SK-N-SH (cell line): ENCODE measurements at regions not wholly inside any gene's neighbourhood (a gene's known extent, or its start where the extent isn't known, plus 50 kb on each side); places are given as distances from the start of the nearest gene placed in this dataset.

Experiments used
- EP300 ChIP-seq, 2 experiments: IDR thresholded peaks; 2 replicates each; pipeline versions ENCODE4 v1.4.0 to v1.6.1; 2012; ENCODE audit warnings: borderline replicate concordance in 1 of 2, low read depth in 1 of 2, low read length in 1 of 2
- EZH2phosphoT487 ChIP-seq: fragments of 200-600 bp; sonication (generic); IDR thresholded peaks from 2 replicates; pipeline ENCODE4 v1.6.1; 2017; ENCODE audit warnings: low read depth, mixed run types, mild to moderate bottlenecking, antibody characterized with exemption, moderate library complexity, borderline replicate concordance
- IRF3 ChIP-seq: fragments of 150-350 bp; IDR thresholded peaks from 2 replicates; pipeline ENCODE4 v1.6.1; 2016; ENCODE audit warnings: mild to moderate bottlenecking, low read depth, low read length
- NRF1 ChIP-seq: IDR thresholded peaks from 2 replicates; pipeline ENCODE4 v1.6.1; 2012; ENCODE audit warnings: low read depth, mild to moderate bottlenecking, low read length
- POLR2AphosphoS5 ChIP-seq: IDR thresholded peaks from 2 replicates; pipeline ENCODE4 v1.6.1; 2012; ENCODE audit warnings: low read depth, low read length
- RAD21 ChIP-seq: IDR thresholded peaks from 2 replicates; pipeline ENCODE4 v1.6.1; 2012; ENCODE audit warnings: mild to moderate bottlenecking, low read length
- RCOR1 ChIP-seq: fragments of 150-350 bp; IDR thresholded peaks from 2 replicates; pipeline ENCODE4 v1.6.1; 2017; ENCODE audit warnings: antibody characterized with exemption, low read length
- SMC3 ChIP-seq: IDR thresholded peaks from 2 replicates; pipeline ENCODE4 v1.6.1; 2012; ENCODE audit warnings: low read depth, low read length, improper control_type of control experiment
- TAF1 ChIP-seq: IDR thresholded peaks from 2 replicates; pipeline ENCODE4 v1.6.1; 2012; ENCODE audit warnings: low read depth, mild to moderate bottlenecking, low read length, moderate library complexity, borderline replicate concordance
- USF1 ChIP-seq: IDR thresholded peaks from 2 replicates; pipeline ENCODE4 v1.4.0; 2012; ENCODE audit warnings: low read depth, borderline replicate concordance
- ZBTB33 ChIP-seq: IDR thresholded peaks from 2 replicates; pipeline ENCODE4 v1.4.0; 2012; ENCODE audit warnings: low read depth, borderline replicate concordance
- TF ChIP-seq, protein P1 (sequence below): fragments of 200-600 bp; sonication (generic); IDR thresholded peaks from 2 replicates; pipeline ENCODE4 v1.6.1; 2017; ENCODE audit warnings: antibody characterized with exemption, mild to moderate bottlenecking, moderate library complexity
- TF ChIP-seq, protein P2 (sequence below): fragments of 150-350 bp; IDR thresholded peaks from 2 replicates; pipeline ENCODE4 v1.6.1; 2017; ENCODE audit warnings: antibody characterized with exemption, low read length, low read depth, borderline replicate concordance
- TF ChIP-seq, protein P3 (sequence below): IDR thresholded peaks from 2 replicates; pipeline ENCODE4 v1.6.1; 2012; ENCODE audit warnings: mild to moderate bottlenecking, low read depth, low read length, moderate library complexity

DNA sequence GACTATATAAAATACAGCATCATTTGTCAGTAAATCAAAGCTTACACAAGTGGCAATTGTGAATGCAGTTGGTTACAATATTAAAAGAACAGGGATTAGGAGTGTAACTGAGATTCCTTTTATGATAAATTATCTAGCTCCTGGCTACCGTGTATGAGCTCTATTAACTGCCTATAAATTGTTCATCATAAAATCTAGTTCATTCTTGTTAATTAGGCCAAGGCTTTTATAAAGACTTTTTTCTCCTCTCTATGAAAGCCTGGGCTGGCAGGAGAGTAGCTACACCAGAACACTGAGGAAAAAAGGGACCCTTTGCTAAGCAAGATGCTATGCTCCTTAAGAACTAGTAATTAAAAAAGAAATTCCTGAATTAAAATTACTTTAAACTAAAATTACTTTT is 132.4 kb upstream of the MEF2C start:
- no peak for TF ChIP-seq USF1
- TF ChIP-seq, protein P1, sequence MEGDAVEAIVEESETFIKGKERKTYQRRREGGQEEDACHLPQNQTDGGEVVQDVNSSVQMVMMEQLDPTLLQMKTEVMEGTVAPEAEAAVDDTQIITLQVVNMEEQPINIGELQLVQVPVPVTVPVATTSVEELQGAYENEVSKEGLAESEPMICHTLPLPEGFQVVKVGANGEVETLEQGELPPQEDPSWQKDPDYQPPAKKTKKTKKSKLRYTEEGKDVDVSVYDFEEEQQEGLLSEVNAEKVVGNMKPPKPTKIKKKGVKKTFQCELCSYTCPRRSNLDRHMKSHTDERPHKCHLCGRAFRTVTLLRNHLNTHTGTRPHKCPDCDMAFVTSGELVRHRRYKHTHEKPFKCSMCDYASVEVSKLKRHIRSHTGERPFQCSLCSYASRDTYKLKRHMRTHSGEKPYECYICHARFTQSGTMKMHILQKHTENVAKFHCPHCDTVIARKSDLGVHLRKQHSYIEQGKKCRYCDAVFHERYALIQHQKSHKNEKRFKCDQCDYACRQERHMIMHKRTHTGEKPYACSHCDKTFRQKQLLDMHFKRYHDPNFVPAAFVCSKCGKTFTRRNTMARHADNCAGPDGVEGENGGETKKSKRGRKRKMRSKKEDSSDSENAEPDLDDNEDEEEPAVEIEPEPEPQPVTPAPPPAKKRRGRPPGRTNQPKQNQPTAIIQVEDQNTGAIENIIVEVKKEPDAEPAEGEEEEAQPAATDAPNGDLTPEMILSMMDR, result no peak
- no peak for TF ChIP-seq ZBTB33
- no peak for TF ChIP-seq POLR2AphosphoS5
- no peak for TF ChIP-seq TAF1
- TF ChIP-seq, protein P2, sequence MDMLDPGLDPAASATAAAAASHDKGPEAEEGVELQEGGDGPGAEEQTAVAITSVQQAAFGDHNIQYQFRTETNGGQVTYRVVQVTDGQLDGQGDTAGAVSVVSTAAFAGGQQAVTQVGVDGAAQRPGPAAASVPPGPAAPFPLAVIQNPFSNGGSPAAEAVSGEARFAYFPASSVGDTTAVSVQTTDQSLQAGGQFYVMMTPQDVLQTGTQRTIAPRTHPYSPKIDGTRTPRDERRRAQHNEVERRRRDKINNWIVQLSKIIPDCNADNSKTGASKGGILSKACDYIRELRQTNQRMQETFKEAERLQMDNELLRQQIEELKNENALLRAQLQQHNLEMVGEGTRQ, result no peak
- TF ChIP-seq NRF1, result no peak
- TF ChIP-seq RAD21, result no peak
- TF ChIP-seq, protein P3, sequence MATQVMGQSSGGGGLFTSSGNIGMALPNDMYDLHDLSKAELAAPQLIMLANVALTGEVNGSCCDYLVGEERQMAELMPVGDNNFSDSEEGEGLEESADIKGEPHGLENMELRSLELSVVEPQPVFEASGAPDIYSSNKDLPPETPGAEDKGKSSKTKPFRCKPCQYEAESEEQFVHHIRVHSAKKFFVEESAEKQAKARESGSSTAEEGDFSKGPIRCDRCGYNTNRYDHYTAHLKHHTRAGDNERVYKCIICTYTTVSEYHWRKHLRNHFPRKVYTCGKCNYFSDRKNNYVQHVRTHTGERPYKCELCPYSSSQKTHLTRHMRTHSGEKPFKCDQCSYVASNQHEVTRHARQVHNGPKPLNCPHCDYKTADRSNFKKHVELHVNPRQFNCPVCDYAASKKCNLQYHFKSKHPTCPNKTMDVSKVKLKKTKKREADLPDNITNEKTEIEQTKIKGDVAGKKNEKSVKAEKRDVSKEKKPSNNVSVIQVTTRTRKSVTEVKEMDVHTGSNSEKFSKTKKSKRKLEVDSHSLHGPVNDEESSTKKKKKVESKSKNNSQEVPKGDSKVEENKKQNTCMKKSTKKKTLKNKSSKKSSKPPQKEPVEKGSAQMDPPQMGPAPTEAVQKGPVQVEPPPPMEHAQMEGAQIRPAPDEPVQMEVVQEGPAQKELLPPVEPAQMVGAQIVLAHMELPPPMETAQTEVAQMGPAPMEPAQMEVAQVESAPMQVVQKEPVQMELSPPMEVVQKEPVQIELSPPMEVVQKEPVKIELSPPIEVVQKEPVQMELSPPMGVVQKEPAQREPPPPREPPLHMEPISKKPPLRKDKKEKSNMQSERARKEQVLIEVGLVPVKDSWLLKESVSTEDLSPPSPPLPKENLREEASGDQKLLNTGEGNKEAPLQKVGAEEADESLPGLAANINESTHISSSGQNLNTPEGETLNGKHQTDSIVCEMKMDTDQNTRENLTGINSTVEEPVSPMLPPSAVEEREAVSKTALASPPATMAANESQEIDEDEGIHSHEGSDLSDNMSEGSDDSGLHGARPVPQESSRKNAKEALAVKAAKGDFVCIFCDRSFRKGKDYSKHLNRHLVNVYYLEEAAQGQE, result no peak
- no peak for TF ChIP-seq SMC3
- TF ChIP-seq EZH2phosphoT487, result no peak
- no peak for TF ChIP-seq RCOR1
- no peak for TF ChIP-seq IRF3
- TF ChIP-seq EP300 (IDR thresholded peaks at IDR 0.05; ENCODE audit: borderline replicate concordance in 1 of 2, low read depth in 1 of 2, low read length in 1 of 2), result no peak
